Ovary (tissue), 7 donors: ENCODE measurements at regions not wholly inside any gene's neighbourhood (a gene's known extent, or its start where the extent isn't known, plus 50 kb on each side); places are given as distances from the start of the nearest gene placed in this dataset.

ENCODE experiments used
- DNase-seq, 5 donors: peaks; one replicate each; pipeline ENCODE4 v3.0.0-alpha.2; 2019 to 2020
- H3K27ac ChIP-seq, 2 donors: fragments of 200-600 bp; one replicate each; pipeline versions ENCODE4 v1.5.1 to v1.8.0; 2019 to 2022
- H3K27me3 ChIP-seq: fragments of 200-600 bp; one replicate; pipeline ENCODE4 v1.8.0; 2022
- H3K36me3 ChIP-seq: fragments of 200-600 bp; sonication (generic); one replicate; pipeline ENCODE4 v1.5.1; 2019
- H3K4me1 ChIP-seq: one replicate; pipeline ENCODE4 v1.8.1; 2013; ENCODE audit warnings: mild to moderate bottlenecking, moderate library complexity; ENCODE audit not compliant: insufficient read depth
- H3K4me3 ChIP-seq: fragments of 200-600 bp; sonication (generic); one replicate; pipeline ENCODE4 v1.5.1; 2017
- H3K9me3 ChIP-seq, 2 donors: fragments of 200-600 bp in 1 of 2; sonication (generic) in 1 of 2; one replicate each; pipeline versions ENCODE4 v1.5.1 to v1.8.1; 2013 to 2019; ENCODE audit warnings: mild to moderate bottlenecking in 1 of 2, moderate library complexity in 1 of 2
- CTCF ChIP-seq, 3 donors: fragments of 450-650 bp in 2 of 3; fragments of 200-600 bp in 1 of 3; IDR thresholded peaks; one replicate each; pipeline versions ENCODE4 v1.5.1 to v1.8.0; 2016 to 2022; ENCODE audit warnings: antibody characterized with exemption in 3 of 3, mild to moderate bottlenecking in 1 of 3
- EP300 ChIP-seq: sonication (generic); formaldehyde crosslinking; IDR thresholded peaks from one replicate; pipeline ENCODE4 v1.6.1; 2017; ENCODE audit warnings: antibody characterized with exemption
- POLR2A ChIP-seq: fragments of 450-650 bp; IDR thresholded peaks from one replicate; pipeline ENCODE4 v1.6.1; 2017; ENCODE audit warnings: antibody characterized with exemption, mild to moderate bottlenecking, moderate library complexity
- WGBS, 3 donors: extraction: QIAGEN DNeasy Blood & Tissue Kit in 1 of 3; methylation state at CpG; one replicate each; pipeline versions ENCODE4 v1.1.5 to v1.1.7; 2013 to 2017; 5-methylcytosine and 5-hydroxymethylcytosine counted together
- intact Hi-C, 4 donors: fragments of 100-400 bp; cut with DNase I; formaldehyde crosslinking; loops; one replicate each; pipeline versions ENCODE4 v1.11.0 to v1.15.1; 2022 to 2023
- donor health status: DM: no; HTN: no; CAD: no; lungs with moderate emphysema.
- donor health status: DM: no; HTN: no; CAD: no.
- donor health status: Bipolar disorder and iron deficiency.
- donor health status: DM: no; HTN: no; CAD: no.
- donor health status: DM: yes; HTN: yes; CAD: no.

- H3K4me1 ChIP-seq = no peaks in the 10 kb centered on the region
- no peaks in the 10 kb centered on the region for H3K36me3 ChIP-seq
- TF ChIP-seq CTCF (IDR thresholded peaks at IDR 0.05) = no peak
- TF ChIP-seq EP300 = no peak
- TF ChIP-seq POLR2A = no peak
- no peaks in the 10 kb centered on the region for H3K27me3 ChIP-seq
- intact Hi-C loops = no loop called here
- no peak overlapping the region for H3K4me3 ChIP-seq
- H3K9me3 ChIP-seq = no peaks in the 10 kb centered on the region
- no peak overlapping the region for H3K27ac ChIP-seq
- WGBS, 3 donors = 31 to 43% (median 38%) methylated on average over 6 of the region's 6 CpGs
- no peak for DNase-seq
Observed at GRCh38 chr12:126431767-126432166, 1366.5 kb downstream of the AACS start.

GRCh38 chr12:126432780-126433179 is 1367.5 kb downstream of the AACS start:
- 10 to 33% (median 14%) methylated on average over 1 of the region's 1 CpG for WGBS, 3 donors
- H3K27me3 ChIP-seq = no peaks in the 10 kb centered on the region
- H3K36me3 ChIP-seq = no peaks in the 10 kb centered on the region
- DNase-seq = no peak
- intact Hi-C loops = no loop called here
- H3K9me3 ChIP-seq = no peaks in the 10 kb centered on the region
- H3K4me1 ChIP-seq = no peaks in the 10 kb centered on the region
- no peak overlapping the region for H3K27ac ChIP-seq
- H3K4me3 ChIP-seq = no peak overlapping the region
- no peak for TF ChIP-seq EP300
- no peak for TF ChIP-seq CTCF (IDR thresholded peaks at IDR 0.05)
- no peak for TF ChIP-seq POLR2A

- no peak for DNase-seq
Observed at GRCh38 chr12:126434412-126434985, 1369.3 kb downstream of the AACS start.

GRCh38 chr12:126436041-126436440 is 1370.8 kb downstream of the AACS start:
- no peaks in the 10 kb centered on the region for H3K36me3 ChIP-seq
- TF ChIP-seq POLR2A = no peak
- no peak for TF ChIP-seq EP300
- TF ChIP-seq CTCF (IDR thresholded peaks at IDR 0.05) = no peak
- no peak overlapping the region for H3K4me3 ChIP-seq
- no peaks in the 10 kb centered on the region for H3K9me3 ChIP-seq
- no peak for DNase-seq
- intact Hi-C loops = no loop called here
- WGBS, 3 donors = 89 to 92% (median 89%) methylated on average over 3 of the region's 3 CpGs
- H3K4me1 ChIP-seq = no peaks in the 10 kb centered on the region
- no peak overlapping the region for H3K27ac ChIP-seq
- no peaks in the 10 kb centered on the region for H3K27me3 ChIP-seq

More at GRCh38 chr12:126434412-126434985, 1369.3 kb downstream of the AACS start:
- Histone ChIP-seq H3K27me3 (no peaks in the 10 kb centered on the region), H3K36me3 (no peaks in the 10 kb centered on the region), H3K4me3 (no peak overlapping the region), H3K9me3 (no peaks in the 10 kb centered on the region), H3K27ac (no peak overlapping the region), H3K4me1 (no peaks in the 10 kb centered on the region)
- WGBS, 3 donors = 82 to 94% (median 83%) methylated on average over 5 of the region's 5 CpGs
- TF ChIP-seq POLR2A (no peak), EP300 (no peak), CTCF (IDR thresholded peaks at IDR 0.05) (no peak)
- intact Hi-C loops = no loop called here
